Endothelial cell of umbilical vein (primary cell): ENCODE measurements at regions not wholly inside any gene's neighbourhood (a gene's known extent, or its start where the extent isn't known, plus 50 kb on each side); places are given as distances from the start of the nearest gene placed in this dataset.

Experiments used
- BruUV-seq: library from RNA; stranded (reverse); fragments of 400-500 nt; replicated peaks from 2 replicates; lab custom pipeline; 2021; lab: Mats Ljungman, UMichigan
- CTCF ChIA-PET: fragments of 300-600, 350-600 bp; sonication (Branson Sonifier 250); formaldehyde crosslinking; loops from one replicate; lab custom pipeline; 2021; ENCODE audit warnings: antibody characterized with exemption, inconsistent platforms; lab: Charles Lee
- POLR2A ChIA-PET: fragments of 300-600, 350-600 bp; sonication (Branson Sonifier 250); formaldehyde crosslinking; loops from one replicate; lab custom pipeline; 2021; ENCODE audit warnings: antibody characterized with exemption, inconsistent platforms; lab: Charles Lee
- DNase-seq: peaks from one replicate; pipeline ENCODE4 v3.0.0-alpha.2; 2011; ENCODE audit warnings: low read depth, low spot score
- FAIRE-seq: peaks from 2 replicates; lab custom pipeline; 2011; peaks lifted over from hg19 to GRCh38; lab: Jason Lieb, UNC
- H2AFZ ChIP-seq: 2 replicates; pipeline ENCODE4 v1.6.0; 2012; ENCODE audit warnings: low read depth, low read length, control low read depth, inconsistent platforms
- H3K27ac ChIP-seq: 2 replicates; pipeline ENCODE4 v1.5.1; 2011; ENCODE audit warnings: low read depth, mild to moderate bottlenecking, control low read depth, low read length, moderate library complexity; ENCODE audit not compliant: insufficient read depth
- H3K27me3 ChIP-seq, 2 experiments: 2 replicates each; pipeline versions ENCODE4 v1.6.0 to v1.6.1; 2011; ENCODE audit warnings: low read length in 2 of 2, mixed read lengths in 1 of 2; ENCODE audit not compliant: control insufficient read depth in 2 of 2, insufficient read depth in 2 of 2
- H3K36me3 ChIP-seq, 2 experiments: 2 replicates in 1 of 2; 3 replicates in 1 of 2; pipeline ENCODE4 v1.5.1; 2011; ENCODE audit warnings: low read length in 2 of 2, mild to moderate bottlenecking in 1 of 2, moderate library complexity in 1 of 2; ENCODE audit not compliant: control insufficient read depth in 2 of 2, insufficient read depth in 2 of 2; ENCODE audit errors: extremely low read depth in 1 of 2
- H3K4me1 ChIP-seq: 3 replicates; pipeline ENCODE4 v1.5.1; 2011; ENCODE audit warnings: mild to moderate bottlenecking, low read length; ENCODE audit not compliant: control insufficient read depth, insufficient read depth; ENCODE audit errors: extremely low read depth
- H3K4me2 ChIP-seq: 2 replicates; pipeline ENCODE4 v1.6.1; 2011; ENCODE audit warnings: low read length, control low read depth, mixed read lengths; ENCODE audit not compliant: insufficient read depth
- H3K4me3 ChIP-seq, 3 experiments: fragments of 200-600 bp in 1 of 3; sonication (generic), shearing (Covaris generic) in 1 of 3; replicated peaks in 1 of 3; 2 replicates each; pipeline ENCODE4 v1.5.1; 2011 to 2016; ENCODE audit warnings: control low read depth in 3 of 3, low read length in 3 of 3, mild to moderate bottlenecking in 2 of 3, inconsistent platforms in 1 of 3, low read depth in 1 of 3, moderate library complexity in 1 of 3; ENCODE audit not compliant: insufficient read depth in 1 of 3
- H3K79me2 ChIP-seq: 2 replicates; pipeline ENCODE4 v1.6.0; 2012; ENCODE audit warnings: low read length, inconsistent platforms; ENCODE audit not compliant: control insufficient read depth, insufficient read depth
- H3K9ac ChIP-seq: replicated peaks from 2 replicates; pipeline ENCODE3; 2011; ENCODE audit warnings: low read length, control low read depth; ENCODE audit not compliant: insufficient read depth; ENCODE audit errors: extremely low read depth
- H3K9me1 ChIP-seq: replicated peaks from 3 replicates; pipeline ENCODE4 v1.6.0; 2011; ENCODE audit warnings: mild to moderate bottlenecking, low read length; ENCODE audit not compliant: control insufficient read depth, insufficient read depth; ENCODE audit errors: extremely low read depth
- H3K9me3 ChIP-seq: replicated peaks from 2 replicates; pipeline ENCODE4 v1.5.1; 2012; ENCODE audit warnings: low read length, inconsistent platforms; ENCODE audit not compliant: control insufficient read depth, insufficient read depth
- H4K20me1 ChIP-seq: replicated peaks from 2 replicates; pipeline ENCODE3; 2011; ENCODE audit warnings: mild to moderate bottlenecking, low read length; ENCODE audit not compliant: control insufficient read depth, insufficient read depth; ENCODE audit errors: extremely low read depth
- EZH2 ChIP-seq: IDR thresholded peaks from 2 replicates; pipeline ENCODE4 v1.6.1; 2012; ENCODE audit warnings: borderline replicate concordance, low read depth, mild to moderate bottlenecking, moderate library complexity, low read length, inconsistent platforms; ENCODE audit not compliant: severe bottlenecking
- FOS ChIP-seq: IDR thresholded peaks from 2 replicates; pipeline ENCODE4 v1.6.1; 2011; ENCODE audit warnings: mild to moderate bottlenecking, low read length, moderate library complexity, borderline replicate concordance; ENCODE audit not compliant: insufficient read depth
- GATA2 ChIP-seq: IDR thresholded peaks from 2 replicates; pipeline ENCODE4 v1.7.0; 2011; ENCODE audit warnings: low read depth, mild to moderate bottlenecking, moderate library complexity, mixed read lengths, low read length; ENCODE audit not compliant: insufficient read length, insufficient read depth
- JUN ChIP-seq: IDR thresholded peaks from 2 replicates; pipeline ENCODE4 v1.6.1; 2011; ENCODE audit warnings: borderline replicate concordance, low read depth; ENCODE audit not compliant: insufficient read length, insufficient read depth
- MAX ChIP-seq: IDR thresholded peaks from 2 replicates; pipeline ENCODE4 v1.6.1; 2011; ENCODE audit not compliant: insufficient read depth, insufficient read length
- MYC ChIP-seq: IDR thresholded peaks from one replicate; pipeline ENCODE4 v1.6.1; 2011; ENCODE audit warnings: mild to moderate bottlenecking, low read depth, low read length
- POLR2A ChIP-seq: IDR thresholded peaks from 2 replicates; pipeline ENCODE4 v1.6.1; 2012; ENCODE audit warnings: low read depth, mild to moderate bottlenecking, control low read depth, low read length
- POLR2AphosphoS5 ChIP-seq: IDR thresholded peaks from 2 replicates; pipeline ENCODE4 v1.6.1; 2012; ENCODE audit warnings: low read depth, mild to moderate bottlenecking, control low read depth, low read length, moderate library complexity; ENCODE audit not compliant: insufficient read depth
- dilution Hi-C: fragments of 300-500 bp; cut with MboI; formaldehyde crosslinking; loops from one replicate; pipeline ENCODE4 v1.15.0; 2019; ENCODE audit warnings: low sequenced_read_pairs; ENCODE audit not compliant: extremely low pct_ligation_motif_present
- intact Hi-C: fragments of 100-400 bp; cut with micrococcal nuclease; formaldehyde crosslinking; loops from one replicate; pipeline ENCODE4 v1.10.0; 2022
- TF ChIP-seq, protein P1 (sequence below), 2 donors: IDR thresholded peaks; 1 replicate in 1 of 2; 2 replicates in 1 of 2; pipeline ENCODE4 v1.5.1; 2011; ENCODE audit warnings: low read length in 2 of 2, mild to moderate bottlenecking in 2 of 2, moderate library complexity in 2 of 2, control low read depth in 1 of 2, inconsistent platforms in 1 of 2, low read depth in 1 of 2; ENCODE audit not compliant: insufficient read depth in 1 of 2; ENCODE audit errors: extremely low read depth in 1 of 2

GRCh38 chr17:17424552-17424951, 52.2 kb upstream of the MED9 start:
- Histone ChIP-seq H4K20me1 (no peaks in the 10 kb centered on the region), H3K9me1 (no peaks in the 10 kb centered on the region), H3K4me3 (no peak overlapping the region), H3K9ac (no peak overlapping the region), H3K36me3 (no peaks in the 10 kb centered on the region), H2AFZ (no peak overlapping the region), H3K27ac (no peak overlapping the region), H3K9me3 (no peaks in the 10 kb centered on the region), H3K4me2 (no peak overlapping the region), H3K79me2 (no peaks in the 10 kb centered on the region), H3K4me1 (peaks cover 10% of the 10 kb centered on the region), H3K27me3 (peaks cover 0 to 5% of the 10 kb centered on the region in 2 experiments)
- no peak for TF ChIP-seq EZH2
- TF ChIP-seq GATA2 = no peak
- TF ChIP-seq MYC = no peak
- TF ChIP-seq, protein P1, sequence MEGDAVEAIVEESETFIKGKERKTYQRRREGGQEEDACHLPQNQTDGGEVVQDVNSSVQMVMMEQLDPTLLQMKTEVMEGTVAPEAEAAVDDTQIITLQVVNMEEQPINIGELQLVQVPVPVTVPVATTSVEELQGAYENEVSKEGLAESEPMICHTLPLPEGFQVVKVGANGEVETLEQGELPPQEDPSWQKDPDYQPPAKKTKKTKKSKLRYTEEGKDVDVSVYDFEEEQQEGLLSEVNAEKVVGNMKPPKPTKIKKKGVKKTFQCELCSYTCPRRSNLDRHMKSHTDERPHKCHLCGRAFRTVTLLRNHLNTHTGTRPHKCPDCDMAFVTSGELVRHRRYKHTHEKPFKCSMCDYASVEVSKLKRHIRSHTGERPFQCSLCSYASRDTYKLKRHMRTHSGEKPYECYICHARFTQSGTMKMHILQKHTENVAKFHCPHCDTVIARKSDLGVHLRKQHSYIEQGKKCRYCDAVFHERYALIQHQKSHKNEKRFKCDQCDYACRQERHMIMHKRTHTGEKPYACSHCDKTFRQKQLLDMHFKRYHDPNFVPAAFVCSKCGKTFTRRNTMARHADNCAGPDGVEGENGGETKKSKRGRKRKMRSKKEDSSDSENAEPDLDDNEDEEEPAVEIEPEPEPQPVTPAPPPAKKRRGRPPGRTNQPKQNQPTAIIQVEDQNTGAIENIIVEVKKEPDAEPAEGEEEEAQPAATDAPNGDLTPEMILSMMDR (IDR thresholded peaks at IDR 0.05; ENCODE audit: extremely low read depth in 1 of 2, insufficient read depth in 1 of 2, low read depth in 1 of 2, low read length in 2 of 2) = no peak
- TF ChIP-seq POLR2AphosphoS5 = no peak
- no peak for TF ChIP-seq FOS
- no peak for TF ChIP-seq JUN
- no peak for TF ChIP-seq MAX
- TF ChIP-seq POLR2A = no peak
- BruUV-seq = no TSS peak
- CTCF ChIA-PET = interaction anchor here (0.7 to 1.4 kb wide), 4 partner anchors 11 to 42 kb away, joined by 3 to 5 read pairs (median 3); no protein-coding TSS in a partner anchor
- intact Hi-C loops (no loop called here), dilution Hi-C loops (no loop called here)
- POLR2A ChIA-PET = no interaction called here
- DNase-seq (no peak), FAIRE-seq (no peak)
